GM18511 (cell line): ENCODE measurements at regions not wholly inside any gene's neighbourhood (a gene's known extent, or its start where the extent isn't known, plus 50 kb on each side); places are given as distances from the start of the nearest gene placed in this dataset.

ENCODE experiments used
- ATAC-seq: cut with Tn5 transposase; IDR thresholded peaks from one replicate; pipeline ENCODE4 v1.9.1; 2021; ENCODE audit warnings: mild to moderate bottlenecking, moderate library complexity; ENCODE audit not compliant: unreplicated experiment

DNA sequence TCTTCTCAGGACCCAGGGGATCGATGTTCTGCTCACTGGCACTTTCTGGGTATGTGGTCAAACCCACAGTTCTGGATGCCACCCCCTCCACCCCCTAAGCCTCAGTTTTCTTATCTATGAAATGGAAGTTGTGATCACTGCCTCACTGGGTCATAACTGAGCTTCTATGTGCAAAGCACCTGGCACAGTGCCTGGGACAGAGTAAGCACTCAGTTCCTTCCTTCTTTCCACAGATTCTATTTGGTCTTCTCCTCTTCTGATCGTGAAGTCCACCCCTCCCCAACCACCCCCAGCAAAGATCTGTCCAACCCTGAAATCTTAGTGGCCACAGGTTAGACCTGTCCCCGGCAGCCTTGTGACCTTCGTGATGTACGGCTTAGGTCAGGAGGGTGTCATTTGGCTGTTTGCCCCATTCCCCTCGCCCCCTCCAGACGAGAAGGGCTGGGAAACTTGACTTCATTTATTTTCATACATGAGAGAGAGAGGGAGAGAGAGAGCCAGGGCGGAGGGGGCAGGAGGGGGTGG lies 181.4 kb downstream of the FGF18 start:
- ATAC-seq = no peak

DNA sequence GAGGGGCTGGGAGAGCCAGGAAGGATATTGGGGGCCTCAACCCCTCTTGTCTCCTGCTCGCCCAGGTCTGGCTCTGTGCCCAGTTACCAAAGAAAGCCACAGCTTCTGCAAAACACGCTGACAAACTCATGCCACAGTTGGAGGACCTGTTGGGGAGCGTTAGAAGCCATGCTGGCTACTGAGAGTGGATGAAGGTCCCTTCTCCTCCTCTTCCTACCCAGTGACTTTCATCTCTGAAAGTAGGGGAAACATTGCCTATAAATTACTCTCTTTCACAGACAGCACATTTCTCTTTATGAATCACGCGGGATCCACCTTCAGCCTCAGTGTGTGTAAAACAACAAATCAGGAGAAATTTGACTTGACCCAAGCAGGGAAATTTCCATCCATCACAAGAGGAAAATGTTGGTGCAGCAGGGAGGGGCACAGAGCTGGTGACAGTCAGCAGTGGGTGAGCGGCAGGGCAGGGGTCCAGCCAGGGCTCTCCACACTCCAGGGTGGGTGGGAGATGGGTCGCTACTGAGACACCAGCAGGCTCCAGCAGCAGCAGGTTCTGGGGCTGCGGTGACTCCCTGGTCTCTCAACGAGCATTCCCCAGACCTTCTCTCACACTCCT lies 181.9 kb downstream of the FGF18 start:
- ATAC-seq = no peak

DNA sequence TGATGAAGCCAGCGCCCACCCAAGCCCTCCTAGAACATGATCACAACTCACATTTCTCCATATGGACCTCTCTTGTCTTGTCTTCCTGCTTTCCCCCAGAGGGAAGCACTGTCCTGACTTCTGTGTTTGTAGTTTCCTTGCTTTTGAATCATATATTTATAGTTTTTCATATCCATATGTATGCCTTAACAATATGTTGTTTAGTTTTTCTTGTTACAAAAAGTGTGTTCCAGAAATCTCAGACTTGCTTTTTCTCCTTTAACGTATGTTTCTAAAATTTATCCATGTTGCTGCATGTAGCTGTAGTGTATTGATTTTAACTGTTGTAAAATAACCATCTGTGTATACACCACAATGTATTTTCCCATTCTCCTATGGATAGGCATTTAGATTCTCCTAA lies 182.0 kb upstream of the SMIM23 start:
- ATAC-seq = no peak

DNA sequence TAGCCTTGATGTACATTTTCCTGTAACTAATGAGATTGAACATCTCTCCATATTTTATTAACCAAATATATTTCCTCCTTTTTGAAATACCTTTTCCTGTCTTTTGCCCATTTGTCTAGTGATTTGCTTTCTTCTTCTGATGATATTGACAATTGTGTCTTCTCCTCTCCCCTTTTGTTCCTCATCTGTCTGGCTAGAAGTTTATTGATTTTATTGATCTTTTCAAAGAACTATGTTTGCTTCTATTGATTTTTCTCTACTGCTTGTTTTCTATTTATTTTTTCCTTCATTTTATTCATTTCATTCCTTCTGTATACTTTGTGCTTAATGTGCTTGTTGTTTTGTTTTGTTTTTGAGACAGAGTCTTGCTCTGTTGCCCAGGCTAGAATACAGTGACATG lies 181.4 kb upstream of the SMIM23 start:
- ATAC-seq = no peak

DNA sequence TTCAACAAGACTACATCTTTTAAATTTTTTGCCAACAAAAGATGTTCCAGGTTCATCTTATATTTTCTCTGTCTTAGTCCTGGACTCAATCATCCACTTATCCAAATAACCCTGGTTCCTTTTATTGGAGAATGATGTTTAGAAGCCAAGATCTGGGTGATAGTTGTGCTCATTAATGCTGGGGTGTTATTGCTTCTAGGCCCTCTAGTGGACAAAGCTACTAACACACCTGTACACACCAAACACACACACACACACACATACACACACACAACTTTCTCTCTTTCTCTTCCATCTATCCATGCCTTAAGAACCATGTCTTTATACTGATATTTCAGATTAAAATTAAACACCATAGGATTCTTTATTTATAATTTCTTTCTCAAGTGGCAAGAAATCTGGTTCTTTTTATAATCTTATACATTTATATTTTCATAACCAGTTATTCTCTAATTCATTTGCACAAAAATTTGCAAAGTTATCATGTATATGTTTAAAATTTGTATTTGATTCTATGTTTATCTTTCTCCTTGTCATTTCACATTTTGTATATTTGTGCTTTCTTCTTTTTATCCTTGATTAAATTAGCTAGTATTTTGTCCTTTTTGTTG lies 179.1 kb upstream of the SMIM23 start:
- ATAC-seq = no peak

DNA sequence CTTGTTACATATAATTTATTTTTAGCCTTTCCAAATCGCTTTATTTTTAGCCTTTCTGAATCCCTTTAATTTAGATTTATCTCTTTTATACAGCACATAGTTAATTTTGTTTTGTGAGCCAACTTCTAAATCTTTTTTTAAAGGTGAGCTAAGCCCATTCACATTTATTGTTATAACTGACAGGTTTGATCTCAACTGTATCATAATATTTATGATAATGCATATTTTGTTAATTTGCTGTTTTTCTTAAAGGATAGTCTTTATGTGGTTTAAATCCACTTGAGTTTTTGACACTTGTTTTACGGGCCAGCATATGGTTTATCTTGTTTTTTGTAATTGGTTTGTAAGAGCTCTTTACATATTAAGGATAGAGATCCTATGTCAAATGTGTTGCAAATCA lies 177.8 kb upstream of the SMIM23 start:
- no peak for ATAC-seq

DNA sequence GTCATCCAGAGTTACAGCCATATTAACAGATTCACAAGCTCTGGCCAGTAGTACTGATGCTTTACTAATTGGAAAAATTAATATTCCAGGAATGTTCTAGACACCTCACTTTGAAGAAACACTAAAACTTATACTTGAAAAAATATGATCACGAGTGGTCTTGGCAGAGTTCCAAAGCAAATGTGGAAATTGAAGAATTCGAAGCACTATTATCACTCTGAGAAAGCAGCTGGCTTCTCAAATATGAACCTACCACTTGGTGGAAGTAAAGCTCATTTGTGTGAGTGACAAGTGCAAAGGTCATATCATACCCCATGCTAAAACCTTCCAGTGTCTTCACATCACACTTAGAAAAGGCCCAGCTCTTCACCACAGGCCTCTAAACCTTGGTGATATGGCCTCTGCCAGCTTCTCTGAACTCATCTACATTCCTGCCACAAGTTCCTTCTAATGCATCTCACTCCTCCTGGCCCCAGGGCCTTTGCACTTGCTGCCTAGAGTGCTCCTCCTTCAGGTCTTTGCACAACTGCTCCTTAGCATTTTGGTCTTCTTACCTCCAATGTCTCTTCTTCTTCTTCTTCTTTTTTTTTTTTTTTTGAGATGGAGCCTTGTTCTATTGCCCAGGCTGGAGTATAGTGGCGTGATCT lies 175.7 kb upstream of the SMIM23 start:
- ATAC-seq = no peak

DNA sequence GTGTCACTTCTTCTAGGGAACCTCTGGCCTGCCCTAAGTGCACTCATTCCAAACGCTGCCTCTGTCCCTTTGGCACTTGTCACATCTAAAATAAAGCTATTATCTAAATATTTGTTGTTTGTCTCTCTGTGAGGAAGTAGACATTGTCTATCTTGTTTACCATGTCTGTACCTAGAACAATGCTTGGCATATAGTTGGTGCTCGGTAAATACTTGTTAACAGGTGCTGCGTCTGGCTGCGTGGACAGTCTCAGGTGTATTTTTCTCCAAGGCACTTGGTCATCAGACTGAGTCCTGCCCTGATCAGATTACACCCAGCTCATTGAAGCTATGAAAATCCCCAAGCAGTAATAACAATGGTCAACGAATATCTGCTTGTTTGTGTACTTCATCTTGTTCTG lies 174.9 kb upstream of the SMIM23 start:
- ATAC-seq = no peak

DNA sequence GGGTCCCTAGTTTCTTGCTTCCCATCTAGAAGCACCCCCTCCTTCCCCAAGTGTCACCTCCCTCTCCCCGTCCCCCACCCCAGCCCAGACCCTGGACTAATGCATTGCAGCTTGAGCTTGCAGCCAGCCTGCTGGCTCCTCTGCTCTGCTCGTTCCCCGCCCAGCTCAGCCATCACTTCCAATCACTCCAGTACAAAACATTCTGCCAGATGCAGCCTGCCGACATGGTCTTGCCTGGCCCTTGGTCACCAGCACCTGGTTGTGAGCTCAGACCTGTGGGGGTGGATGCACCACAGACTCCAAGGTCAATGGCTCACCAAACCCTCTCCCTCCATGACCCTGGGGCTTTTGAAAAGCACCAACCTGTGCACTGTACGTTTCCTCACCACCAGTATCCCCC lies 172.9 kb upstream of the SMIM23 start:
- ATAC-seq = no peak

DNA sequence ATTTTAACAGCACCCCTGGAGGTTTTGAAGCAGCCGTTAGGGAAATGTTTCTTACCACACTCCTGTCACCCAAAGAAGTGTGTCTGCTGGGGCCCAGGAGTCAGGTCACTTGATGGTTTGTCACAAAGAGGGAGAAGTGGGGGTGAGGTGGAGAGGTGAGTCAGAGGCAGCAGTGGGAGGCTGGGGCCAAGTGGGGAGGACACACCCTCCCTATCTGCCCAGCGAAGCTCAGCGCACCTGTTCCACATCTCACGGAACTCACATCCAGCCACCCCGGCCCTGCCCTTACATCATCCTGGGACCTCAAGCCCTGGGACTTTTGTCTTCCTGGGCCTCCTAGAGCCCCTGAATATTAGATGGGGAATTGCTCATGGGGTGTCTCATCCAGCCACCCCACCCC lies 171.1 kb upstream of the SMIM23 start:
- no peak for ATAC-seq

DNA sequence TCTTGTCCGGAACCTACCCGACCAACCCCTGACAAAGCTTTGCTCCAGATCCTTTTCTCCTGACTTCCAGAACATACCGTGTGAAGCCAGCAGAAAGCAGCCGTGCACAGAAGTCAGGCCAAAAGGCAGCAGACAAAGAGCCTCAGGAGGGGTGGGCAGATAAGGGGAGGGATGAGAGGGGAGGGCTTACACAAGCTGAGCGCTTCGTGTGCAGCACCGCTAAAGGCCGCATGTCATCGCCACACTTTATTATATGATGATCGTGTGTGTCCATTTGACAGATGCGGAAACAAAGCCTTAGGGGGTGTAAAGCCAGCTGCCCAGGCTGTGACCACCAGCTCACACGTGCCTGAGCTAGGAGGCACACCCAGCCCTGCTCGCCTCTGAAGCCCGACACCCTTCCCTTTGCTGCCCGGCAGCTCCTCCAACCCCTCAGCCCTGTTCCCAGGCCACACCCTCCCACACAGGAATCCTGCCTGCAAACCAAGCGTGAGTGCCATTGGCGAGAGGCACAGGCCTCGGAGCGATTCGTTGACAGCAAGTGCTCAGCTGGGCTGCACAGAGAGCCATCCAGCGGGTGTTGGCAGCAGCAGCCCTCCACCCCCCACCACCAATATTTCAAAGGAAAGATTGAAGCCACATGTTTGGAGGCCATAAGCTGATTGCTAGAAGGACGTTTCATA lies 170.5 kb upstream of the SMIM23 start:
- no peak for ATAC-seq

DNA sequence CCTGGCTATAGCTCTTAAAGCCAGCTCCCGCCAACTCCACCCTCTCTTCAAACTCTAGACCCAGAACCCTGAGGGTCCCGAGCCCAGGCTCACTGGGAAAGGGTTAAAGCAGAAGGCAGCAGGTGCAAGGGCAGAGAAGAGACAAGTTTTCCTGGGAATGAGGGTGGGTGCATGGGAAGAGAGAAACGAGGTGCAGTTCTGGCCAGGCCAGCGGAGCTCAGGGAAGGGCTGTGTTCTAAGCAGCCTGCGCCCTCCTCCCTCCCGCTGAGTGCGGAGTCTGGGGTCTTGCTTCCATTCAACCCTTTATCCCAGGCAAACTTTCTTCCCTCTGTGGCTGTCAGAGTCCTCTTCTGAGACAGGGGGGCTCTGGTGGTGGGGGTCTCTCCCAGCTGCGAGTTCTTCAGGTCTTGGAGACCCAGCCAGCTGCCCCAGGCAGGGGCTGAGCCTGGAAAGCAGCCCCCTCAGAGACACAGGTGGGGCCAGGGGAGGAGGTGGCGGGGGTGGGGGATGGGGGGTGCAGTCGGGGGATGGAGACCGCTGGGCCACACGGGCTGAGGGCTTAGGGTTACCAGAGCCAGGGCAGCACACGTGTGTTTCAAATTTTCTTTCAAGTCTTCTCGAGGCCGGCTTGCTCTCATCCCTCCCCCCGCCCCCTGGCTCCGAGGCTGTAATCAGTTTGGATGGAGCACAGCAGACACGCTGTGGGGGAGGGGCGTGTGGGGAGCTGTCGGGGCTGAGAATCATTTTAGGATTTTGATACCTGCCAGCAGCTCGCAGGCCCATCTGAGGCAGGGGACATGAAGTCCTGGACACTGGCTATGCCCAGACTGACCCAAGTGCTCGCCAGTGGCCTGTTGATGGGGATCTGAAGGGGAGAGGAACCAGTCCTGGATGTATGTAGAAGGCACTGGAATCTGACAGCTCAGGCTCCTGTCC lies 169.6 kb upstream of the SMIM23 start:
- no peak for ATAC-seq

DNA sequence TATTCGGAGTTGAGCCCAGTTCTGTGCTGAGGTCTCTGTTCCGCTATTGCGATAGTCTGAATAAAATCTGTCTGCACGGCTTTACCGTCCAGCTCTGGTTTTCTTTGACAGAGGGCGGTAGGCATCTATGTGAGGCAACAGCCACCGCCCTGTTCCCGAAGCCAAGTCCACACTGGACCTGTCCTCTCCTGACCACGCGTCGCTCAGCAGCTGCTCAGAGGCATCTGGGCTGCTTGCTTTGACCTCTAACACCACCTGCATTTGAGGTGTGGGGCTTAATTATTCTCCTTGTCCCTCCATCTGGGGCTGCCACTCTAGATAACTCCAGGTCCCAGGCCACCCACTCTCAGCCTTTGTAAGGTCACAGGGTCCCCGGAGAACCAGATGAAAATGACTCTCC lies 168.4 kb upstream of the SMIM23 start:
- ATAC-seq = no peak

DNA sequence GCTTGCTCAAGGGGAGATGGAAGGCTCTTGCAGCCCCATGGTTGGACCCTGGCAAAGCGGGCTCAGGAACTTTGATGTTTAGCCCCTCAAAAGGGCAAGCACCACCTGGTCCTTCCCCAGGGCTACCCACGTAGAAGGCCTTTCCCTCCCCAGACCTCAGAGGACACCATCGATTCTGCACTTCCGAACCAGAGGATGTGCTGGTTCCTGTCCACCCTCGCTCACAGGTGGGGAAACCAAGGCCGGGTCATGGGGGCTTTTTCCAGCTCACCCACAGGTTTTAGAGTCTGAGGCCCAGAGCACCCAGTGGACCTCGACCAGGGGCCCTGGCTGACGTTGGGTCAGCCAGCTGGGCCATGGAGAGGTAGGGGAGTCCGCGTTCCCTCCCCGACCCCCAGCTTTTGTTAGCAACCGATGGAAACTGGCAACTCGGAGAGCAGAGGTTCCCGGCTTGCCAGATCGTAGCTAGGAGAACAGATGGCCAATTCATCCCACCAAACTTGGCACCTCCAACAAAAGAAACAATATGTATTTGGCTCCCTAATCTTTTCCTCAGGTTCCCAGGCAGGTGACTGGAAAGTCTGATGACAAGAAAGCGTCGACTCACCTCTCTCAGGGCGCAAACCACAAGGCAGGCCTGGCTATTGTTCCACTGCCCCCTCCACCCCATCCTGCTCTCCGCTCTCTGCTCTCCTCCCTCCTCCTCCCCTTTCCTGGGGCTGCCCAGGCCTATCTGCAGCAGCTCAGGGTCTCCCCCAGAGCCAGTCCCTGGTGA lies 167.6 kb upstream of the SMIM23 start:
- no peak for ATAC-seq

DNA sequence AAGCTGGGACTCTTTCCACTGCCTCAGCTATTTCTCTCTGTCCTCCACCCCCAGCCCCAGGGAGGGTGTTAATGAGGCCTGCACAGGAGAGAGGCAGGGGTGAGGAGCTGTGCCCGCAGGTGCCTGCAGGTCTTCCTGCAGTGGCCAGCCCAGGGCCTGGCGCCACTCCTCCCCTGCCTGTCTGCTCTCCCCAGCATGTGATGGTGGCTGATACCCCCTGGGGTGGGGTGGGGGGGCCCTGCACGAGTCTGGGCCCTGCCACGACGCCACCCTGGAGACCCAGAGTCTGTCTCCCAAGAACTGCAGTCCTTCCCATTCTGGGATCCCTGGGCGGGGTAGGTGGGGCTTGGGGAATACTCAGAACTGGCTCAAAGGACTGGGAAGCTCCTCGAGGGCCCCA lies 166.4 kb upstream of the SMIM23 start:
- ATAC-seq = no peak

DNA sequence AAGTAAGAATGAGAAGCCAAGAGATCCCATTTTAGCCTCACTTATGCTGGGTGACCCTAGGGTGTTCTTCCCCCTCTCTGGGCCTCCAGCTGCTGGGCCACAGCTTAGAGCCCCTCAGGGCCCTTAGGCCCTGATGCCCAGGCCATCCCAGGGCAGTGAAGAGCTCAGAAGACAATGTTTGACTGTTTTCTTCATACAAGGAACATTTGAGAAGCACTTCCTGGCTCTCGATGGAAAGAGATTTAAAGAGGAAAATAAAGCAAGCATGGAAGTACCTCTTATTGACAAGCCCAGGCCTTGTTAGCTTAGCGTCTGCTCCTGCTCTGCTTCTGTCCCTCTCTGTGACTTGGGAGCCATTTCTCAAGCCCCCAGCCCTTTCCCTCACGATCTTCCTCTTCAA lies 165.9 kb upstream of the SMIM23 start:
- no peak for ATAC-seq

DNA sequence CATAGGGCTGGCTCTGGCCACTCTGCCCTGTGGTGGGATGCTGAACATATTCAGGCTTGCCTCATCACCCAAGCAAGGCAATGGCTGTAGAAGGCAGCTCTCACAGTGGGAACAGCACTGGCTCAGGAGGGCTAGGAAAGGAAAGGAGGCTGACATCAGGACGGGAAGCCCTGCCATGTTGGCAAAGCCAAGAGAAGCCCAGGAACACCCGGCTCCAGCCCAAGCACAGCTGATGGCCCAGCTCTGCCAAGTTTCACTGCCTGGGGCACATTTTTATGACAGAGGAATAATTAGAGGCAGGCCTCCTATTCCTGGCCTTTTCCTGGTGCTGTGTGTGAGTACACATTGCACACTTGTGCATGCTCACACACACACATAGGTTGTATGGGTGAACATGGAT lies 163.6 kb upstream of the SMIM23 start:
- no peak for ATAC-seq

DNA sequence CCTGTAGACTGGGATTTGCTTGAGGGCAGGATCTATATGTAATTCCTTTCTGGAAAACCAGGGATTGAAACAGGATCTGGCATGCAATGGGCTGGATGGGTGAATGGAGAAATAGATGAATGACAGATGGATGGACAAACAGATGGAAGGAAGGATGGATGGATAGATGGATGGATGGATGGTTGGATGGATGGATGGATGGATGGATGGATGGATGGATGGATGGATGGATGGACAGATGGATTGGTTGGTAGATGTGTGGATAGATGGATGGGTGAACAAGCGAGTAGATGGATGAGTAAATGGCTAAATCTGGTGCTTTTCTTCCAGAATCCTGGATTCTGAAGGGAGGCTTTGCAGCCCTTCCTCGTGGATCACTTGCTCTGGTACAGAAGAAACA lies 162.5 kb upstream of the SMIM23 start:
- no peak for ATAC-seq

DNA sequence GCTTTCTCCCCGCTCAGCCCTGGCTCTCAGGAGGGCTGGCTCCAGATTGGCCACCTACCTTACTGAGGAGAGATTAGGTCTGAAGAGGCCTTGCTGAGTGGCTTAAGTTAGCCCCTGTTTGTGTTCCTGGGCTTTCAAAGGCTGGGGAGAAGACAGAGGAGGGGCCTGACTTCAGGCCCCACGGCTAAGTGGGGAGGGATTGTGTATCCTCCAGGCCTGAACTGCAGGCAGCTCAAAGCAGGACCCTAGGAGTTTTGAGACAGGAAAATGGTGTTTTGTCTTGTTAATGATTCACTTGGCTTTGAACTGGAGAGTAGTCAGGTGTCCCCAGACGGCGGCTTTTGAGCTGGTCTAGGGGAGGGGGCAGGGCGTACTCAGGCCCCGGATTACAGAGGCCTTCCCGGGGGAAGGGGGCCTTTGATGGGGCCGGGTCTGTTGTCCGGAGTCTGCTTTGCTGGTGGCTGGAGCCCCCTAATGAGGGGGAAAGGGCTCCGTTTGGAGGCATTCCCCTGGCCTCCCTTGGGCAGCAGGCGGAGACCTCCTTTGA lies 162.0 kb upstream of the SMIM23 start:
- no peak for ATAC-seq

DNA sequence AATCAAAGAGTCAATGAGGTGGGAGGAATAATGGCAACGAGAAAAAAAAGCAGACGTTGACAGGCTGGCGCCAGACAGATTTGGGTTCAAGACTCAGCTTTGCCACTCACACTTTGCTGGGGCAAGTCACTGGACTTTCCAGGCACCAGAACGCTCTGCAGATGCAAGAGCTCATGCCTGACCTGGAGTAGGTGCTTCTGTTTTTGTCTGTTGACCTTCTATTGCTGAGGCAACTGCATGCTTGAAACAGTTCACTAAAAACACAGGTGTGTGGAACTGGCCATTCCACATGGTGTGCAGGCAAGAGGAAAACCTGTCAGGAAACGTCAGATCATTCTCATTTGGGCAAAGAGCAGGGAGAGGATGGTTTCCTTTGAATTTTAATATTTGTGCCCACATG lies 161.2 kb upstream of the SMIM23 start:
- no peak for ATAC-seq
